Dendritic cell treated with granulocyte-macrophage colony-stimulating factor and Interleukin-4, amounts not matched to agents 40 ng/mL and 50 ng/mL, for 4 days (primary cell): ENCODE measurements at regions not wholly inside any gene's neighbourhood (a gene's known extent, or its start where the extent isn't known, plus 50 kb on each side); places are given as distances from the start of the nearest gene placed in this dataset.

ENCODE experiments used
- H3K27ac Mint-ChIP-seq: one replicate; pipeline ENCODE4 v1.8.0; 2022; ENCODE audit warnings: mild to moderate bottlenecking, mixed read lengths
- H3K27me3 Mint-ChIP-seq: one replicate; pipeline ENCODE4 v1.8.0; 2022; ENCODE audit warnings: mild to moderate bottlenecking, mixed read lengths
- H3K36me3 Mint-ChIP-seq: one replicate; pipeline ENCODE4 v1.8.0; 2022; ENCODE audit warnings: low read depth, mixed read lengths
- H3K4me1 Mint-ChIP-seq: one replicate; pipeline ENCODE4 v1.8.0; 2022; ENCODE audit warnings: low read depth, mixed read lengths
- H3K4me3 Mint-ChIP-seq: one replicate; pipeline ENCODE4 v1.8.0; 2022; ENCODE audit warnings: mild to moderate bottlenecking, moderate library complexity, mixed read lengths
- H3K9me3 Mint-ChIP-seq: one replicate; pipeline ENCODE4 v1.8.0; 2022; ENCODE audit warnings: mixed read lengths
- intact Hi-C: fragments of 100-400 bp; cut with micrococcal nuclease; formaldehyde crosslinking; loops from one replicate; pipeline ENCODE4 v1.15.0; 2022

DNA sequence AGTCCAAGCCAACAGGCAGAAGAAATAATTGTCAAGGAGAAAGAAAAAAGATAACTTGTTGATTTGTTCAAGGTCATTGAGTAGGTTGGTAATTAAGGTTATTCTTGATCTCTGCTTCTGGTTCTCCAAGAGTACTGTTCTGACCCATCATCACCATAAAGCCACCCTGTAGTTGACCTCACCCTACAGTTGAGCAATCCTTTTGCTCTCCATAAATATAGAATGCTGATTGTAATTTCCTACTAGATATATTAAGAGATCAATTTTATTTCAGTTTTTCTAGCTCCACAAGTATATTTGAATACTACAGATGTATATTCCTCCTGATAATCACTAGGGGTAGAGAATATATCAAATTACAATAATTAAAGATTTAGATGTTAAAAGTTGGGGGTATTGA, 350.5 kb upstream of the PDE3A start:
- intact Hi-C loops: no loop called here
- no peaks in the 10 kb centered on the region for H3K36me3 Mint-ChIP-seq

DNA sequence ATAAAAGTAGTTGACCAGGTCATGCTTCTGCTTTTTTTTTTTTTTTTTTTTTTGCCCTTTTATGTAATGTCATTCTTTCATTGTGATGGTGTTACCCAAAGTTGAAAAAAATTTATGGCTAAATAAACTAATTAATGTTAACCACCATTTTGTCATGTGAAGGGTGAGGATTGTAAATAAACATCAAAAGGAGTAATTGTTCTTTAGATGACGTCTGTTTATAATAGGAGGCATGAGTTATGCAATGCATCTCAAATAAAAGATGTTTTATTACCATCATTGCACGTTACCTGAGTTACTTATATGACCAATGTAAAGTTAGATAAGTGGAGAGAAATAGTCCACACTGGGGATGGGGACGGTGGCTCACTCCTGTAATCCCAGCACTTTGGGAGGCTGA, 349.9 kb upstream of the PDE3A start:
- intact Hi-C loops: no loop called here
- no peaks in the 10 kb centered on the region for H3K9me3 Mint-ChIP-seq

More for the DNA sequence above, 350.5 kb upstream of the PDE3A start:
- Mint-ChIP-seq H3K27me3 (no peaks in the 10 kb centered on the region), H3K4me3 (no peak overlapping the region), H3K4me1 (peaks cover 6% of the 10 kb centered on the region), H3K9me3 (no peaks in the 10 kb centered on the region), H3K27ac (no peak overlapping the region)

DNA sequence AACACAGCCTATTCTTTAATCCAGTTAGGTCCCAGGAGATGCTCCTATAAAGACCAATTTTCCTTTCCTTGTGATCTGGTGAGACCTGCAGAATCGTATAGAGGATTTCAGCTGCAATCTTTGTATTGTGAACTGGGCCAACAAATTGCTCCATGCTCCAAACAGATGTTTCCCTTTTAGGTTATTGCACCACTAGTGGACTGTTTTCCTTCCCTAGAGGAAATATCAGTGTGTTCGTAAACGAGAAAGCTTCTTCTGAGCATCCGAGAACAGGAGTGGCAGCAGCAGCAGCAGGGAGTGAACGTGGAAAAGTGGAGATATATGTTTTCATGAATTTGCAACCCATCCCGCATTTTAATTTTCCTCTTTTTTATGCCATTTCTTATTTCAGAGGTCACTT, 344.1 kb upstream of the PDE3A start:
- H3K4me1 Mint-ChIP-seq: peaks cover 12% of the 10 kb centered on the region
- no peaks in the 10 kb centered on the region for H3K9me3 Mint-ChIP-seq
- H3K27ac Mint-ChIP-seq: no peak overlapping the region
- H3K36me3 Mint-ChIP-seq: no peaks in the 10 kb centered on the region
- no peaks in the 10 kb centered on the region for H3K27me3 Mint-ChIP-seq
- intact Hi-C loops: no loop called here
- no peak overlapping the region for H3K4me3 Mint-ChIP-seq

More for the DNA sequence above, 349.9 kb upstream of the PDE3A start:
- Mint-ChIP-seq H3K4me1 (peaks cover 2% of the 10 kb centered on the region), H3K27me3 (no peaks in the 10 kb centered on the region), H3K27ac (no peak overlapping the region), H3K36me3 (no peaks in the 10 kb centered on the region), H3K4me3 (no peak overlapping the region)

DNA sequence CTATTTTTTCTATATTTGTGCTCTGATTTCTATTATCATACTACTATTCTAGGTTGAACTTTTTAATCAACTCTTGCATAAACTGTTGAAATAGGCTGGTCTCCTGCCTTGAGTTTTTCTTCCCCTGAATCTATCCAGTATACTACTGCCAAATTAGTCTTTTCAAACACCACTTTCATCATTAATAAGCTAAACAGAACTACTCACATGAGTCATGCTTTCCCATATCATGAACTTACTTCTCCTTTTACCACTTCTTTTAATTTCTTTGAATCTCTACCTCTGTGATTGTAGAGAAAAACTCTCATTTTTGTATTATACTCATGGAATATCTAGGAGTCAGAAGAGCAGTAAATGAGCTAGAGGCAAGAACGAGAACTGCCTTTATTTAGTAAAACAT, 340.3 kb upstream of the PDE3A start:
- Mint-ChIP-seq H3K4me1 (peaks cover 12% of the 10 kb centered on the region), H3K36me3 (no peaks in the 10 kb centered on the region)

DNA sequence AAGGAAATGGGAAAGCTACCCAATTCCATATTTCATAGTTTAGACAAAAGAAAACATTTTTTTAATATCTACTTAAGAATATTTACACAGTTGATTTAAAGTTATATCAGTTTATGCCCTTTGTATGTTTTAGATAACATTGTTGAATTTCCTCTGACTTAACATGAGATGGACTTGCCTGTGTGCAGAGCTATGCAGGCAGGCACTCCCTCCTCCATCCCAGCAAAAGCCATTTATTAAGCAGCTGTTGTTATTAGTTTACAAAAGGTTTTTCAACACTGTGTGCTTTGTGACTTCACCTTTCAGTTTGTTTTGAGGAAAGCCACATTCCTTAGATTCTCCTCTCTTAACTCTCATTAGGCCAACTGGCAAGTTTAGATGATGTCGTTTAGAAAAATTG, 337.5 kb upstream of the PDE3A start:
- intact Hi-C loops: no loop called here
- Mint-ChIP-seq H3K27ac (no peak overlapping the region), H3K36me3 (no peaks in the 10 kb centered on the region), H3K27me3 (no peaks in the 10 kb centered on the region), H3K4me3 (no peak overlapping the region), H3K4me1 (peaks cover 12% of the 10 kb centered on the region), H3K9me3 (no peaks in the 10 kb centered on the region)

More for the DNA sequence above, 340.3 kb upstream of the PDE3A start:
- no peak overlapping the region for H3K27ac Mint-ChIP-seq
- intact Hi-C loops: no loop called here
- H3K9me3 Mint-ChIP-seq: no peaks in the 10 kb centered on the region
- H3K4me3 Mint-ChIP-seq: no peak overlapping the region
- no peaks in the 10 kb centered on the region for H3K27me3 Mint-ChIP-seq

DNA sequence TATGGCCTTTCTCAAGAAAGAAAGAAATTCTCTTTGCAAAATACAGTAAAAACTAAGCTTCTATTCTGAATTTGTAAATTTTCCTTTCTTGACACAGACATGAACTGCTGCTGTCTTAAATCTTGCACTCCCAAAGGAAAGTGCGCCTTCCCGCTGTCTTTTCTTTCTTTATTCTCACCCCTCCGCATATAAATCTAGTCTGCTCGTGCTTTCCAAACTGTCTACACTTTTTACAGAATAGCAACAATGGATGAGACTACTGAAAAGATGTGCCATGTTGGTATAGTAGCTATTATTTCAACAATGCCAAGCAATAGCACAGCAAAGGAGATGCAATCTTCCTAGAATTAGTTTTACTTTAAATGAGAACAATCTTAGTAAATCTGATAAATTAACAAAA, 328.8 kb upstream of the PDE3A start:
- Mint-ChIP-seq H3K36me3 (no peaks in the 10 kb centered on the region), H3K4me3 (no peak overlapping the region), H3K27me3 (no peaks in the 10 kb centered on the region), H3K27ac (no peak overlapping the region), H3K4me1 (no peaks in the 10 kb centered on the region), H3K9me3 (no peaks in the 10 kb centered on the region)
- intact Hi-C loops: no loop called here

DNA sequence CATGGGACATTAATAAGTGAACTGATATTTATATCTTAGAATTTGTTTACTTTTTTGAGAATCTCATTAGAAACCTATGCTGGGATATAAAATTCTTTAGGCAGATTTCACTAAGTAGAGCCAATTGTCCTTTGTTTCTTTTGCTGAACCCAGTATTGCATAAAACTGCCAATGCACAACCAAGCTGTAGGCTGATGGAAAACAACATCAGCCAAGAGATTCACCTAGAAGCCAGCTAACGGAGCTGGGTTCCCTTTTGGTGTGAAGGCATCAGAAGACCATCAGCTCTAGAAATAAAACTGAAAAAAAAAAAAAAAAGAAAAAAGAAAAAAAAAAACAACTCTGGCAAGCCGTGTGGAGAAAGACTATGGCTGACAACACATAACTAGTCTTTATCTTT, 328.2 kb upstream of the PDE3A start:
- intact Hi-C loops: no loop called here
- H3K27ac Mint-ChIP-seq: no peak overlapping the region
- no peaks in the 10 kb centered on the region for H3K9me3 Mint-ChIP-seq
- no peaks in the 10 kb centered on the region for H3K4me1 Mint-ChIP-seq
- no peaks in the 10 kb centered on the region for H3K27me3 Mint-ChIP-seq
- no peak overlapping the region for H3K4me3 Mint-ChIP-seq
- H3K36me3 Mint-ChIP-seq: no peaks in the 10 kb centered on the region

DNA sequence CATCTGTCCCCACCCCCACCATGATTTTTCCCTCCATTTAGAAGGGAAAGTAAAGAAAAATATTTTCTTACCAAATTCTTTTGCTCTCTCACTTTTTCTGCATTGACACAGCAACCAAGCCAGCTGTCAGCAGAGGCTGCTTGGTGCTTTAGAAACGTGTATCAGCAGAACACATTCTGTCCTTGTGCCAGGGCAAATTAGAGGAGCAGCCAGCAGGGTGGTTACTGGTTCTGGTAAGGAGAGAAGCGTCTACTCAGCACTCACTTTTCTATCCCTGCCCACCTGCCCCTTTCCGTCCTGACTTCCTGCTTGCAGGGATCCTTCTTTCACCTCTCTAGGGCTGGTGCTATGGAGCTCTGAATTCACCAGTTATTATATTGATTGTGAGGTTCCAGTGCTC, 327.5 kb upstream of the PDE3A start:
- intact Hi-C loops: no loop called here
- no peaks in the 10 kb centered on the region for H3K27me3 Mint-ChIP-seq
- no peaks in the 10 kb centered on the region for H3K4me1 Mint-ChIP-seq
- no peak overlapping the region for H3K27ac Mint-ChIP-seq
- no peaks in the 10 kb centered on the region for H3K9me3 Mint-ChIP-seq
- no peak overlapping the region for H3K4me3 Mint-ChIP-seq
- H3K36me3 Mint-ChIP-seq: no peaks in the 10 kb centered on the region

DNA sequence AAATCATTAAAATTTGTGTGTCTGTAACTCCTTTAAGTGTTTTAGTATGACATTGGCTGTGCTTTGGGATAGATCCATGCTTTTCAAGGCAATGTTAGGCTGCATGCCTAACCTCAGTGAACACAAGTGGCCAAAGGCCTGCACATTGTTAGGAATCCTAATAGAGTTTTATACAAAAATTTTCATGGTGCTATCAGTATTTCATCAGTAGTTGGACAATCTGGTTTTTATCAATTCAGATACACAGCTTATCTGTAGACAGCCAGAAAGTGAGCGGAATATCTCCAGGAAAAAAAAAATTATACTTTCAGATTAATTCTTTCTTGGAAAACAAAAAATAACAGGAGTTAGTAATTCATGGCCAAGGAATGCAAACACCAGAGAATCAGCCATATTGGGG, 324.0 kb upstream of the PDE3A start:
- no peaks in the 10 kb centered on the region for H3K9me3 Mint-ChIP-seq
- H3K36me3 Mint-ChIP-seq: no peaks in the 10 kb centered on the region
- no peak overlapping the region for H3K27ac Mint-ChIP-seq
- no peaks in the 10 kb centered on the region for H3K27me3 Mint-ChIP-seq
- H3K4me3 Mint-ChIP-seq: no peak overlapping the region
- intact Hi-C loops: no loop called here
- H3K4me1 Mint-ChIP-seq: no peaks in the 10 kb centered on the region

DNA sequence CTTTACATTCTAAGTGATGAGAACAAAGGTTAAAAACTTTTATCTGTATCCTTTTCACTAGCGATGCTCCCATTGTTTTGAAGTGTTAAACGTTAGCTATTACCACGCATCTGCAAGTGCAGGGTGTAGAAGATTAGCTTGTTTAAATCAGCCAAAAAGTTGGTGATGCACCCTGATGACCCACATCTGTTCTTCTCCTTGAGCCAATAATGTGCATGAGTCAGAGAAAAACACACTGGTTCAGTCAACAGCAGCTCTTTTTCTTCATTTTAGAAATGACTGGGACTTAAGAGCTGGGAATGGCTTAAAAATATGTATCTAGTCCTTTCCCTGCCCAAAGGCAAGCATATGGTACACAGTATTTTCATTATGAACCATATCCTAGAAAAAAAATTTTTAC, 323.5 kb upstream of the PDE3A start:
- no peak overlapping the region for H3K4me3 Mint-ChIP-seq
- H3K27ac Mint-ChIP-seq: no peak overlapping the region
- H3K4me1 Mint-ChIP-seq: no peaks in the 10 kb centered on the region
- no peaks in the 10 kb centered on the region for H3K9me3 Mint-ChIP-seq
- intact Hi-C loops: no loop called here
- no peaks in the 10 kb centered on the region for H3K36me3 Mint-ChIP-seq
- no peaks in the 10 kb centered on the region for H3K27me3 Mint-ChIP-seq

DNA sequence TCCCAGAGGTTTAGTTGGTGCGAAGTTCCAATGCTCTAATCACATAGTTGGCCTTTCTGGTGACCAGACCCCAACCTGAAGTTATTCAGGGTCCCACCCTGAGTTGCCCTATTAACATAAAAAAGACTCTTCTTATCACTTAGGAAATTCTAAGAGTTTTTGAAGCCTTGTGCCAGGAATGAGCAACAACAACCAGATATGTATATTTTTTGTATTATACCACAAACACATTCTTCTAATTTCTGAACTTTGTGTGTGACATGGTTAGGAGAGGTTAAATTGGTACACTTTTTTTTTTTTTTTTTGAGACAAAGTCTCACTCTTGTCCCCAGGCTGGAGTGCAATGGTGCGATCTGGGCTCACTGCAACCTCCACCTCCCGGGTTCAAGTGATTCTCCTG, 320.4 kb upstream of the PDE3A start:
- no peaks in the 10 kb centered on the region for H3K9me3 Mint-ChIP-seq
- H3K4me3 Mint-ChIP-seq: no peak overlapping the region
- no peaks in the 10 kb centered on the region for H3K36me3 Mint-ChIP-seq
- H3K27me3 Mint-ChIP-seq: no peaks in the 10 kb centered on the region
- no peak overlapping the region for H3K27ac Mint-ChIP-seq
- intact Hi-C loops: no loop called here
- no peaks in the 10 kb centered on the region for H3K4me1 Mint-ChIP-seq

DNA sequence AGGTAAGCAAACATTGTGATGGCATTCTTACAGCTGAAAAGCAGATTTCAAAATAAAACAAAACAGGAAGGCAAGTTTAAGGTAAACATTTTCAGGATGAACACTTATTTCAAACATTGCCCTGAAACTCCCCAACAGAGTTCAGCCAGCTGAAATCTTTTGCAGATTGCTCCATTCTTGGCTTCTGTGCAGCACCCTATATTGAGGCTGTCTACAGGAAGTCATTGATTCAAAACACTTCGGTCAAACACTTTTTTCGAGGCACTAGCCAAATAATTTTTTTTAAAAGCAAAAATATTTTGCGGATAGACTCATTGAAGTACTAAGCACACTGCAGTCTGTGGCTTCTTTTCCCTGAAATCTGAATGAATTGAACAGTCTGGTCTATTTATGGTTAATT, 318.1 kb upstream of the PDE3A start:
- no peaks in the 10 kb centered on the region for H3K9me3 Mint-ChIP-seq
- H3K27me3 Mint-ChIP-seq: no peaks in the 10 kb centered on the region
- H3K27ac Mint-ChIP-seq: no peak overlapping the region
- intact Hi-C loops: no loop called here
- no peaks in the 10 kb centered on the region for H3K4me1 Mint-ChIP-seq
- H3K4me3 Mint-ChIP-seq: no peak overlapping the region
- H3K36me3 Mint-ChIP-seq: no peaks in the 10 kb centered on the region

DNA sequence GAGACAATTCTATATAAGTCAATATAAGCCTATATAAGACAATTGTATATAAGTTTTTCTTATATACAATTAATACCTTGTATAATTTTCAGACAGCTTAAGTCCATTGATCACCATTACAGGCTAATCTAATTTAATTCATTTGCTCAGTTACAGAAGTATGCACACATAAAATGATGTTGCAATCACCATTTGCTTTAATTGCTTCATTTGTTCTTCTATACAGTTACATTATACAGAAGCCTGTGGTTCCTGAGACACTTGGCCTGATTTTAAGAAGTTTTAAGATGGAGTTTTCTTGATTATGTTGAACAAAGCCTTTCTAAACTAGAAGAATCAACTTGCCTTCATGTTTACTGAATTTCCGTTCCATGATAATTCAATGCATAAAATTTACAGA, 314.6 kb upstream of the PDE3A start:
- Mint-ChIP-seq H3K27ac (no peak overlapping the region), H3K36me3 (no peaks in the 10 kb centered on the region), H3K9me3 (peaks cover 11% of the 10 kb centered on the region), H3K4me1 (no peaks in the 10 kb centered on the region), H3K27me3 (no peaks in the 10 kb centered on the region), H3K4me3 (no peak overlapping the region)
- intact Hi-C loops: no loop called here

DNA sequence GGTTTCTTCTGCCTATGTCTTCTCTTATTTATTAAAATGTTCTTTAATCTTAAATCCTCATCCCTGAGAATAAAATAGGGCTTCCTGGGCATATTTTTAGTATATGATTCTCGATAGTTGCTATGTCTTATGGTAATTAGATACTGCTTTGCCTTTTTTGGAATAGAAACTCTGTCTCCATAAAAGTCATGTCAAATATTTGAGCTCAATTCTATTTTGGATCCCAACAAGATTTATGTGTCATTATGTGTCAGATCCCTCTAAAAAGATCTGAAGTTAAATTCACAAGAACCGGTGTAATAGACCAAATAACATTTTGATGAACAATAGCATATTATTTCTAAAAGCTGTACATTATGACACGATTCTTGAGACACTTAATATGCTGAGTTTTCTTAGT, 312.5 kb upstream of the PDE3A start:
- Mint-ChIP-seq H3K9me3 (peaks cover 11% of the 10 kb centered on the region), H3K27ac (no peak overlapping the region), H3K4me1 (no peaks in the 10 kb centered on the region), H3K27me3 (no peaks in the 10 kb centered on the region), H3K4me3 (no peak overlapping the region), H3K36me3 (no peaks in the 10 kb centered on the region)
- intact Hi-C loops: no loop called here

DNA sequence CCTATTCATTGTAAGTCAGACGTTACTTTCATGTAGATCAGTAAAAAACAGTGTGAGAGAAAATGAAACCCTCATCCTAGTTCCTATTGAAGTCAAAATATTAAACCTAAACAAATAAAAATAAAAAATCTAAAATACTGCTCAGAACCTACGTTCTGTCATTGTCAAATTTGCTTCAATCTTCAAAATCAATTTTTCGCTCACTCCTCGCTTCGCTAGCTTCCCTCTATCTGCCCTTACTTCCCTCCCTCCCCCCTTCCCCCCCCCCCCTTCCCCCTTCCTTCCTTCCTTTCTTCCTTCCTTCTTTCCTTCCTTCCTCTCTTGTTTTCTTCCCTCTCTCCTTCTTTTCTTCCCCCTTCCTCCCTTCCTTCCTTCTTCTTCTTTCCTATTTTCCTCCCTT, 310.9 kb upstream of the PDE3A start:
- Mint-ChIP-seq H3K4me1 (no peaks in the 10 kb centered on the region), H3K27ac (no peak overlapping the region), H3K4me3 (no peak overlapping the region), H3K9me3 (peaks cover 24% of the 10 kb centered on the region), H3K27me3 (no peaks in the 10 kb centered on the region), H3K36me3 (no peaks in the 10 kb centered on the region)
- intact Hi-C loops: no loop called here

DNA sequence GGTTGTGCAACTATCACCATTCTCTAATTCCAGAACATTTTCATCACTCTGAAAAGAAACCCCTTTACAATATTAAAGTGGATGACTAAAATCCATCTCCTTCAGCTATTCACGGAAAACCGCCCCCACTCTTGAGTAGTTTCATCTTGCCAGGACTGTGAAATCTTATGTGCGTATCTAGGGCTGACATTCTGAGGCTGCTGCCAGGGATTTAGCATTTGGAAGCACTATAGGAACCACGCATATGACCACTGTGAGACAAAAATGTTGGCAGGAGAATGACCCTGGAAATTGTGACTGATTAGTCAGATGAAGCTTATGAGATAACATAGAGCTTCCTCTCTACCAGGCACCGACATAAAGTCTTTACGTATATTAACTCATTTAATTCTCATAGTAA, 305.2 kb upstream of the PDE3A start:
- Mint-ChIP-seq H3K4me1 (no peaks in the 10 kb centered on the region), H3K36me3 (no peaks in the 10 kb centered on the region), H3K27ac (no peak overlapping the region), H3K9me3 (peaks cover 32% of the 10 kb centered on the region), H3K4me3 (no peak overlapping the region), H3K27me3 (no peaks in the 10 kb centered on the region)
- intact Hi-C loops: no loop called here
